Activated T-cell treated with anti-CD3 and anti-CD28 coated beads, Interleukin-2, amount 50 U/mL, for 72 hours (primary cell): ENCODE measurements at regions not wholly inside any gene's neighbourhood (a gene's known extent, or its start where the extent isn't known, plus 50 kb on each side); places are given as distances from the start of the nearest gene placed in this dataset.

ENCODE experiments used
- ATAC-seq, 2 donors: fragments of 150-1000 bp; cut with Tn5 transposase; replicated peaks in 1 of 2; 2 replicates each; pipeline ENCODE4 v1.10.0; 2021; ENCODE audit warnings: moderate library complexity in 2 of 2, mild to moderate bottlenecking in 1 of 2
- DNase-seq, 2 donors: peaks; one replicate each; pipeline ENCODE4 v3.0.0; 2021 to 2022; ENCODE audit warnings: mixed read lengths in 1 of 2
- H3K27ac Mint-ChIP-seq: one replicate; pipeline ENCODE4 v1.8.0; 2022; ENCODE audit warnings: mild to moderate bottlenecking, moderate library complexity, mixed read lengths
- H3K27me3 Mint-ChIP-seq: one replicate; pipeline ENCODE4 v1.8.0; 2022; ENCODE audit warnings: low read depth, mixed read lengths
- H3K36me3 Mint-ChIP-seq, 2 donors: one replicate each; pipeline ENCODE4 v1.8.0; 2022; ENCODE audit warnings: mixed read lengths in 2 of 2, mild to moderate bottlenecking in 1 of 2; ENCODE audit not compliant: insufficient read depth in 2 of 2
- H3K4me1 Mint-ChIP-seq: one replicate; pipeline ENCODE4 v1.8.0; 2022; ENCODE audit warnings: low read depth, mixed read lengths
- H3K4me3 Mint-ChIP-seq, 2 donors: one replicate each; pipeline ENCODE4 v1.8.0; 2022; ENCODE audit warnings: mild to moderate bottlenecking in 2 of 2, mixed read lengths in 2 of 2, moderate library complexity in 2 of 2
- H3K9me3 Mint-ChIP-seq, 2 donors: one replicate each; pipeline ENCODE4 v1.8.0; 2022; ENCODE audit warnings: mixed read lengths in 2 of 2

GRCh38 chr15:69780374-69780773, 317.3 kb downstream of the TLE3 start:
- Mint-ChIP-seq H3K27ac (no peak overlapping the region), H3K9me3 (peaks cover 2 to 4% of the 10 kb centered on the region in 2 donors), H3K4me1 (peaks cover 28% of the 10 kb centered on the region), H3K4me3 (no peak overlapping the region), H3K27me3 (peaks cover 26% of the 10 kb centered on the region), H3K36me3 (peaks cover 2 to 6% of the 10 kb centered on the region in 2 donors)
- DNase-seq (no peak), ATAC-seq (no peak)

- peaks cover 2 to 4% of the 10 kb centered on the region in 2 donors for H3K9me3 Mint-ChIP-seq
- ATAC-seq (no peak), DNase-seq (no peak)
- no peak overlapping the region for H3K27ac Mint-ChIP-seq
- H3K36me3 Mint-ChIP-seq = peaks cover 2 to 6% of the 10 kb centered on the region in 2 donors
- peaks cover 26% of the 10 kb centered on the region for H3K27me3 Mint-ChIP-seq
- peaks cover 28% of the 10 kb centered on the region for H3K4me1 Mint-ChIP-seq
- no peak overlapping the region for H3K4me3 Mint-ChIP-seq
Measured at GRCh38 chr15:69780981-69781380, 316.7 kb downstream of the TLE3 start.

GRCh38 chr15:69781411-69782125, 316.1 kb downstream of the TLE3 start:
- Mint-ChIP-seq H3K27ac (no peak overlapping the region), H3K4me1 (peaks cover 28% of the 10 kb centered on the region), H3K9me3 (peaks cover 2 to 4% of the 10 kb centered on the region in 2 donors), H3K36me3 (peaks cover 2 to 6% of the 10 kb centered on the region in 2 donors), H3K4me3 (no peak overlapping the region), H3K27me3 (peaks cover 30% of the 10 kb centered on the region)
- DNase-seq (no peak), ATAC-seq (no peak)

GRCh38 chr15:69782139-69782658, 315.5 kb downstream of the TLE3 start:
- ATAC-seq = no peak
- DNase-seq = no peak
- peaks cover 2 to 5% of the 10 kb centered on the region in 2 donors for H3K36me3 Mint-ChIP-seq
- no peak overlapping the region for H3K4me3 Mint-ChIP-seq
- H3K27me3 Mint-ChIP-seq = peaks cover 36% of the 10 kb centered on the region
- peaks cover 2 to 3% of the 10 kb centered on the region in 2 donors for H3K9me3 Mint-ChIP-seq
- peaks cover 28% of the 10 kb centered on the region for H3K4me1 Mint-ChIP-seq
- no peak overlapping the region for H3K27ac Mint-ChIP-seq

GRCh38 chr15:69782809-69783208, 314.9 kb downstream of the TLE3 start:
- H3K36me3 Mint-ChIP-seq = no peaks in the 10 kb centered on the region
- H3K9me3 Mint-ChIP-seq = no peaks in the 10 kb centered on the region
- peak overlapping the region in 1 of 2 donors; percentile 16 for H3K4me3 Mint-ChIP-seq
- peaks cover 37% of the 10 kb centered on the region for H3K27me3 Mint-ChIP-seq
- no peak overlapping the region for H3K27ac Mint-ChIP-seq
- peaks cover 28% of the 10 kb centered on the region for H3K4me1 Mint-ChIP-seq
- ATAC-seq (peak; percentile 62 to 86), DNase-seq (peak; percentile 28 to 50)

GRCh38 chr15:69783211-69783610, 314.5 kb downstream of the TLE3 start:
- peaks cover 37% of the 10 kb centered on the region for H3K27me3 Mint-ChIP-seq

GRCh38 chr15:69784798-69785566, 312.7 kb downstream of the TLE3 start:
- H3K27me3 Mint-ChIP-seq = peaks cover 37% of the 10 kb centered on the region
- H3K9me3 Mint-ChIP-seq = no peaks in the 10 kb centered on the region
- no peak overlapping the region for H3K4me3 Mint-ChIP-seq
- no peak for DNase-seq
- H3K27ac Mint-ChIP-seq = no peak overlapping the region
- no peaks in the 10 kb centered on the region for H3K36me3 Mint-ChIP-seq
- H3K4me1 Mint-ChIP-seq = peaks cover 28% of the 10 kb centered on the region
- ATAC-seq = no peak

More at GRCh38 chr15:69783211-69783610, 314.5 kb downstream of the TLE3 start:
- H3K27ac Mint-ChIP-seq = no peak overlapping the region
- H3K36me3 Mint-ChIP-seq = no peaks in the 10 kb centered on the region
- peaks cover 28% of the 10 kb centered on the region for H3K4me1 Mint-ChIP-seq
- no peak for ATAC-seq
- H3K9me3 Mint-ChIP-seq = no peaks in the 10 kb centered on the region
- DNase-seq = no peak
- H3K4me3 Mint-ChIP-seq = peak overlapping the region in 1 of 2 donors; percentile 16

GRCh38 chr15:69786136-69786701, 311.5 kb downstream of the TLE3 start:
- no peak overlapping the region for H3K27ac Mint-ChIP-seq
- peaks cover 0 to 2% of the 10 kb centered on the region in 2 donors for H3K9me3 Mint-ChIP-seq
- H3K4me1 Mint-ChIP-seq = peaks cover 28% of the 10 kb centered on the region
- ATAC-seq (no peak), DNase-seq (no peak)
- H3K4me3 Mint-ChIP-seq = no peak overlapping the region
- peaks cover 43% of the 10 kb centered on the region for H3K27me3 Mint-ChIP-seq
- H3K36me3 Mint-ChIP-seq = peaks cover 0 to 1% of the 10 kb centered on the region in 2 donors

GRCh38 chr15:69787791-69788190, 309.9 kb downstream of the TLE3 start:
- Mint-ChIP-seq H3K9me3 (peaks cover 0 to 4% of the 10 kb centered on the region in 2 donors), H3K36me3 (peaks cover 0 to 4% of the 10 kb centered on the region in 2 donors), H3K27ac (no peak overlapping the region), H3K4me3 (no peak overlapping the region), H3K4me1 (peaks cover 14% of the 10 kb centered on the region), H3K27me3 (peaks cover 51% of the 10 kb centered on the region)
- ATAC-seq = no peak
- no peak for DNase-seq

- DNase-seq = no peak
- H3K9me3 Mint-ChIP-seq = peaks cover 0 to 4% of the 10 kb centered on the region in 2 donors
- peaks cover 37% of the 10 kb centered on the region for H3K27me3 Mint-ChIP-seq
- no peak overlapping the region for H3K4me3 Mint-ChIP-seq
- no peak for ATAC-seq
- no peak overlapping the region for H3K27ac Mint-ChIP-seq
- H3K36me3 Mint-ChIP-seq = peaks cover 0 to 4% of the 10 kb centered on the region in 2 donors
- peaks cover 4% of the 10 kb centered on the region for H3K4me1 Mint-ChIP-seq
Measured at GRCh38 chr15:69789648-69790393, 307.9 kb downstream of the TLE3 start.

GRCh38 chr15:69790632-69791031, 307.1 kb downstream of the TLE3 start:
- no peaks in the 10 kb centered on the region for H3K4me1 Mint-ChIP-seq
- no peak for DNase-seq
- ATAC-seq = no peak
- no peak overlapping the region for H3K4me3 Mint-ChIP-seq
- H3K27me3 Mint-ChIP-seq = peaks cover 31% of the 10 kb centered on the region
- peaks cover 0 to 4% of the 10 kb centered on the region in 2 donors for H3K36me3 Mint-ChIP-seq
- no peak overlapping the region for H3K27ac Mint-ChIP-seq
- H3K9me3 Mint-ChIP-seq = peaks cover 0 to 4% of the 10 kb centered on the region in 2 donors

GRCh38 chr15:69792823-69793222, 304.9 kb downstream of the TLE3 start:
- Mint-ChIP-seq H3K36me3 (peaks cover 0 to 4% of the 10 kb centered on the region in 2 donors), H3K4me1 (no peaks in the 10 kb centered on the region), H3K27ac (no peak overlapping the region), H3K4me3 (no peak overlapping the region), H3K27me3 (peaks cover 19% of the 10 kb centered on the region), H3K9me3 (peaks cover 0 to 4% of the 10 kb centered on the region in 2 donors)
- ATAC-seq (no peak), DNase-seq (no peak)
